ENCODE measurements at regions not wholly inside any gene's neighbourhood (a gene's known extent, or its start where the extent isn't known, plus 50 kb on each side); places are given as distances from the start of the nearest gene placed in this dataset.
"Not testable (repeated sequence)": the region's sequence is repeated elsewhere in the genome, so short reads cannot be mapped to it uniquely, and the experiment has no call there.

GRCh38 chr1:215425138-215425537 lies 142.0 kb upstream of the KCTD3 start:
- TF ChIP-seq POLR2A (IDR thresholded peaks at IDR 0.05) (no peak), CTCF (IDR thresholded peaks at IDR 0.05) (no peak), POLR2AphosphoS5 (IDR thresholded peaks at IDR 0.05) (no peak), EP300 (IDR thresholded peaks at IDR 0.05; ENCODE audit: low read depth) (no peak)
- DNase-seq = no peak
- in situ Hi-C loops (cut with MboI; ENCODE audit: low pct_ligation_motif_present in 1 of 4, low pct_unique_long_range_greater_than_20kb in 1 of 4, low sequenced_read_pairs in 3 of 4) = no loop called here
- intact Hi-C loops (cut with DNase I; ENCODE audit: low total_unique reads) = no loop called here
- H3K9me3 ChIP-seq = peaks cover 0 to 3% of the 10 kb centered on the region in 2 donors
- no peak overlapping the region for H3K4me3 ChIP-seq
- no peaks in the 10 kb centered on the region for H3K4me1 ChIP-seq
- WGBS, 2 donors (ENCODE audit: low coverage in 1 of 2) = 78 to 84% methylated on average over 4 of the region's 4 CpGs
- H3K36me3 ChIP-seq = no peaks in the 10 kb centered on the region
- no peak overlapping the region for H3K27ac ChIP-seq
- no peaks in the 10 kb centered on the region for H3K27me3 ChIP-seq

GRCh38 chr1:215426101-215426500 lies 141.0 kb upstream of the KCTD3 start:
- no peak for TF ChIP-seq CTCF (IDR thresholded peaks at IDR 0.05)
- no peak for DNase-seq
- Histone ChIP-seq H3K4me1 (no peaks in the 10 kb centered on the region), H3K9me3 (peaks cover 0 to 3% of the 10 kb centered on the region in 2 donors), H3K27ac (no peak overlapping the region), H3K4me3 (no peak overlapping the region), H3K36me3 (no peaks in the 10 kb centered on the region), H3K27me3 (no peaks in the 10 kb centered on the region)
- intact Hi-C loops (cut with DNase I; ENCODE audit: low total_unique reads) = no loop called here
- in situ Hi-C loops (cut with MboI; ENCODE audit: low pct_ligation_motif_present in 1 of 4, low pct_unique_long_range_greater_than_20kb in 1 of 4, low sequenced_read_pairs in 3 of 4) = no loop called here

GRCh38 chr1:215432483-215433227 lies 134.4 kb upstream of the KCTD3 start:
- H3K27ac ChIP-seq; DNase-seq; H3K9me3 ChIP-seq; H3K36me3 ChIP-seq; in situ Hi-C loops (cut with MboI; ENCODE audit: low pct_ligation_motif_present in 1 of 4, low pct_unique_long_range_greater_than_20kb in 1 of 4, low sequenced_read_pairs in 3 of 4); intact Hi-C loops (cut with DNase I; ENCODE audit: low total_unique reads); H3K4me3 ChIP-seq; H3K4me1 ChIP-seq; H3K27me3 ChIP-seq: not testable (repeated sequence)
- WGBS, 2 donors (ENCODE audit: low coverage in 1 of 2) = 81% methylated on average over 6 of the region's 6 CpGs; no CpG with 5 or more reads in 1 of the 2 donors

GRCh38 chr1:215433237-215433636 lies 133.9 kb upstream of the KCTD3 start:
- WGBS, 2 donors (ENCODE audit: low coverage in 1 of 2) = 91% methylated on average over 8 of the region's 8 CpGs; no CpG with 5 or more reads in 1 of the 2 donors
- in situ Hi-C loops (cut with MboI; ENCODE audit: low pct_ligation_motif_present in 1 of 4, low pct_unique_long_range_greater_than_20kb in 1 of 4, low sequenced_read_pairs in 3 of 4) = no loop called here
- no peak for DNase-seq

More at GRCh38 chr1:215433237-215433636, 133.9 kb upstream of the KCTD3 start:
- Histone ChIP-seq H3K4me3 (no peak overlapping the region), H3K27me3 (no peaks in the 10 kb centered on the region), H3K27ac (no peak overlapping the region), H3K36me3 (no peaks in the 10 kb centered on the region), H3K4me1 (no peaks in the 10 kb centered on the region), H3K9me3 (peaks cover 0 to 2% of the 10 kb centered on the region in 2 donors)
- intact Hi-C loops (cut with DNase I; ENCODE audit: low total_unique reads) = no loop called here
- TF ChIP-seq EP300 (IDR thresholded peaks at IDR 0.05; ENCODE audit: low read depth) (no peak), POLR2A (IDR thresholded peaks at IDR 0.05) (no peak), CTCF (IDR thresholded peaks at IDR 0.05) (no peak), POLR2AphosphoS5 (IDR thresholded peaks at IDR 0.05) (no peak)

All from transverse colon (tissue), 4 donors.